Endodermal cell (in vitro differentiated cells): ENCODE measurements at regions not wholly inside any gene's neighbourhood (a gene's known extent, or its start where the extent isn't known, plus 50 kb on each side); places are given as distances from the start of the nearest gene placed in this dataset.

Experiments used
- DNase-seq: peaks from one replicate; pipeline ENCODE4 v3.0.0-alpha.2; 2017
- H3K27ac ChIP-seq: 2 replicates; pipeline ENCODE4 v1.5.1; 2013; ENCODE audit warnings: mild to moderate bottlenecking, low read depth, low read length, moderate library complexity
- H3K27me3 ChIP-seq: 2 replicates; pipeline ENCODE4 v1.6.1; 2013; ENCODE audit warnings: mild to moderate bottlenecking, low read length, moderate library complexity; ENCODE audit not compliant: insufficient read depth, control insufficient read depth, poor library complexity, severe bottlenecking
- H3K36me3 ChIP-seq: 2 replicates; pipeline ENCODE4 v1.7.0; 2013; ENCODE audit warnings: mild to moderate bottlenecking, low read length, moderate library complexity; ENCODE audit not compliant: control insufficient read depth, insufficient read depth
- H3K4me1 ChIP-seq: one replicate; pipeline ENCODE4 v1.7.0; 2013; ENCODE audit warnings: low read length; ENCODE audit not compliant: control insufficient read depth, insufficient read depth
- H3K4me3 ChIP-seq: 2 replicates; pipeline ENCODE4 v1.5.1; 2013; ENCODE audit warnings: mild to moderate bottlenecking, low read length, moderate library complexity
- H3K9ac ChIP-seq: 2 replicates; pipeline ENCODE4 v1.6.1; 2013; ENCODE audit warnings: mild to moderate bottlenecking, low read length, moderate library complexity; ENCODE audit not compliant: poor library complexity, severe bottlenecking; ENCODE audit errors: extremely low read depth
- H3K9me3 ChIP-seq: 2 replicates; pipeline ENCODE4 v1.6.1; 2013; ENCODE audit warnings: mild to moderate bottlenecking, low read length, moderate library complexity; ENCODE audit not compliant: control insufficient read depth
- H3K27ac Mint-ChIP-seq: 2 replicates; pipeline ENCODE4 v1.8.0; 2020; ENCODE audit warnings: mixed read lengths
- H3K27me3 Mint-ChIP-seq: 2 replicates; pipeline ENCODE4 v1.8.0; 2021; ENCODE audit warnings: mild to moderate bottlenecking, mixed read lengths; ENCODE audit not compliant: insufficient read depth
- H3K36me3 Mint-ChIP-seq: 2 replicates; pipeline ENCODE4 v1.8.0; 2020; ENCODE audit warnings: low read depth, mixed read lengths
- H3K4me1 Mint-ChIP-seq: 2 replicates; pipeline ENCODE4 v1.8.0; 2020; ENCODE audit warnings: mixed read lengths
- H3K4me3 Mint-ChIP-seq: 2 replicates; pipeline ENCODE4 v1.8.0; 2020; ENCODE audit warnings: mild to moderate bottlenecking, moderate library complexity, mixed read lengths
- H3K9me3 Mint-ChIP-seq: 2 replicates; pipeline ENCODE4 v1.8.0; 2020; ENCODE audit warnings: mild to moderate bottlenecking, mixed read lengths
- CTCF ChIP-seq: fragments of 200-600 bp; sonication (generic); conservative IDR thresholded peaks from 2 replicates; pipeline ENCODE4 v1.5.0; 2021; ENCODE audit warnings: antibody characterized with exemption, mild to moderate bottlenecking
- WGBS, 2 experiments: methylation state at CpG; one replicate each; pipeline versions ENCODE4 v1.1.5 to v1.1.7; 2013; ENCODE audit warnings: missing lambda C conversion rate in 2 of 2, mixed read lengths in 1 of 2; ENCODE audit not compliant: insufficient coverage in 1 of 2, insufficient read length in 1 of 2; 5-methylcytosine and 5-hydroxymethylcytosine counted together

GRCh38 chr6:56310241-56310640, 62.9 kb upstream of the COL21A1 start:
- WGBS, 2 experiments: 83 to 100% methylated on average over 1 of the region's 1 CpG
- H3K9ac ChIP-seq: no peak overlapping the region
- Mint-ChIP-seq H3K27me3 (peaks cover 15% of the 10 kb centered on the region), H3K4me3 (no peak overlapping the region), H3K9me3 (peaks cover 25% of the 10 kb centered on the region), H3K36me3 (no peaks in the 10 kb centered on the region), H3K27ac (no peak overlapping the region), H3K4me1 (peaks cover 17% of the 10 kb centered on the region)
- no peaks in the 10 kb centered on the region for H3K36me3 ChIP-seq
- H3K27me3 ChIP-seq: peaks cover 7% of the 10 kb centered on the region
- peak; percentile 46 for TF ChIP-seq CTCF
- no peak for DNase-seq
- no peaks in the 10 kb centered on the region for H3K4me1 ChIP-seq
- no peak overlapping the region for H3K27ac ChIP-seq
- H3K9me3 ChIP-seq: peaks cover 10% of the 10 kb centered on the region
- no peak overlapping the region for H3K4me3 ChIP-seq

GRCh38 chr6:56299916-56300315, 52.5 kb upstream of the COL21A1 start:
- H3K36me3 ChIP-seq: no peaks in the 10 kb centered on the region
- Mint-ChIP-seq H3K9me3 (peaks cover 11% of the 10 kb centered on the region), H3K4me1 (no peaks in the 10 kb centered on the region), H3K4me3 (no peak overlapping the region), H3K27ac (no peak overlapping the region), H3K27me3 (no peaks in the 10 kb centered on the region), H3K36me3 (no peaks in the 10 kb centered on the region)
- no peaks in the 10 kb centered on the region for H3K27me3 ChIP-seq
- TF ChIP-seq CTCF: no peak
- H3K27ac ChIP-seq: no peak overlapping the region
- peaks cover 6% of the 10 kb centered on the region for H3K9me3 ChIP-seq
- H3K9ac ChIP-seq: no peak overlapping the region
- DNase-seq: no peak
- H3K4me1 ChIP-seq: no peaks in the 10 kb centered on the region
- no peak overlapping the region for H3K4me3 ChIP-seq
- WGBS, 2 experiments: 75 to 100% methylated on average over 1 of the region's 1 CpG

- Mint-ChIP-seq H3K4me3 (no peak overlapping the region), H3K4me1 (peaks cover 2% of the 10 kb centered on the region), H3K36me3 (no peaks in the 10 kb centered on the region), H3K27ac (no peak overlapping the region), H3K27me3 (no peaks in the 10 kb centered on the region), H3K9me3 (peaks cover 7% of the 10 kb centered on the region)
- DNase-seq: no peak
- Histone ChIP-seq H3K27me3 (no peaks in the 10 kb centered on the region), H3K27ac (no peak overlapping the region), H3K4me1 (no peaks in the 10 kb centered on the region), H3K36me3 (no peaks in the 10 kb centered on the region), H3K4me3 (no peak overlapping the region), H3K9ac (no peak overlapping the region), H3K9me3 (peaks cover 6% of the 10 kb centered on the region)
- 89 to 95% methylated on average over 2 of the region's 2 CpGs for WGBS, 2 experiments
- no peak for TF ChIP-seq CTCF
These were observed 49.9 kb upstream of the COL21A1 start for GRCh38 chr6:56297022-56297989.
